Endodermal cell (in vitro differentiated cells): ENCODE measurements at regions not wholly inside any gene's neighbourhood (a gene's known extent, or its start where the extent isn't known, plus 50 kb on each side); places are given as distances from the start of the nearest gene placed in this dataset.

Experiments used
- DNase-seq: peaks from one replicate; pipeline ENCODE4 v3.0.0-alpha.2; 2017
- H3K27ac ChIP-seq: 2 replicates; pipeline ENCODE4 v1.5.1; 2013; ENCODE audit warnings: mild to moderate bottlenecking, low read depth, low read length, moderate library complexity
- H3K27me3 ChIP-seq: 2 replicates; pipeline ENCODE4 v1.6.1; 2013; ENCODE audit warnings: mild to moderate bottlenecking, low read length, moderate library complexity; ENCODE audit not compliant: insufficient read depth, control insufficient read depth, poor library complexity, severe bottlenecking
- H3K36me3 ChIP-seq: 2 replicates; pipeline ENCODE4 v1.7.0; 2013; ENCODE audit warnings: mild to moderate bottlenecking, low read length, moderate library complexity; ENCODE audit not compliant: control insufficient read depth, insufficient read depth
- H3K4me1 ChIP-seq: one replicate; pipeline ENCODE4 v1.7.0; 2013; ENCODE audit warnings: low read length; ENCODE audit not compliant: control insufficient read depth, insufficient read depth
- H3K4me3 ChIP-seq: 2 replicates; pipeline ENCODE4 v1.5.1; 2013; ENCODE audit warnings: mild to moderate bottlenecking, low read length, moderate library complexity
- H3K9ac ChIP-seq: 2 replicates; pipeline ENCODE4 v1.6.1; 2013; ENCODE audit warnings: mild to moderate bottlenecking, low read length, moderate library complexity; ENCODE audit not compliant: poor library complexity, severe bottlenecking; ENCODE audit errors: extremely low read depth
- H3K9me3 ChIP-seq: 2 replicates; pipeline ENCODE4 v1.6.1; 2013; ENCODE audit warnings: mild to moderate bottlenecking, low read length, moderate library complexity; ENCODE audit not compliant: control insufficient read depth
- H3K27ac Mint-ChIP-seq: 2 replicates; pipeline ENCODE4 v1.8.0; 2020; ENCODE audit warnings: mixed read lengths
- H3K27me3 Mint-ChIP-seq: 2 replicates; pipeline ENCODE4 v1.8.0; 2021; ENCODE audit warnings: mild to moderate bottlenecking, mixed read lengths; ENCODE audit not compliant: insufficient read depth
- H3K36me3 Mint-ChIP-seq: 2 replicates; pipeline ENCODE4 v1.8.0; 2020; ENCODE audit warnings: low read depth, mixed read lengths
- H3K4me1 Mint-ChIP-seq: 2 replicates; pipeline ENCODE4 v1.8.0; 2020; ENCODE audit warnings: mixed read lengths
- H3K4me3 Mint-ChIP-seq: 2 replicates; pipeline ENCODE4 v1.8.0; 2020; ENCODE audit warnings: mild to moderate bottlenecking, moderate library complexity, mixed read lengths
- H3K9me3 Mint-ChIP-seq: 2 replicates; pipeline ENCODE4 v1.8.0; 2020; ENCODE audit warnings: mild to moderate bottlenecking, mixed read lengths
- CTCF ChIP-seq: fragments of 200-600 bp; sonication (generic); conservative IDR thresholded peaks from 2 replicates; pipeline ENCODE4 v1.5.0; 2021; ENCODE audit warnings: antibody characterized with exemption, mild to moderate bottlenecking
- WGBS, 2 experiments: methylation state at CpG; one replicate each; pipeline versions ENCODE4 v1.1.5 to v1.1.7; 2013; ENCODE audit warnings: missing lambda C conversion rate in 2 of 2, mixed read lengths in 1 of 2; ENCODE audit not compliant: insufficient coverage in 1 of 2, insufficient read length in 1 of 2; 5-methylcytosine and 5-hydroxymethylcytosine counted together

DNA sequence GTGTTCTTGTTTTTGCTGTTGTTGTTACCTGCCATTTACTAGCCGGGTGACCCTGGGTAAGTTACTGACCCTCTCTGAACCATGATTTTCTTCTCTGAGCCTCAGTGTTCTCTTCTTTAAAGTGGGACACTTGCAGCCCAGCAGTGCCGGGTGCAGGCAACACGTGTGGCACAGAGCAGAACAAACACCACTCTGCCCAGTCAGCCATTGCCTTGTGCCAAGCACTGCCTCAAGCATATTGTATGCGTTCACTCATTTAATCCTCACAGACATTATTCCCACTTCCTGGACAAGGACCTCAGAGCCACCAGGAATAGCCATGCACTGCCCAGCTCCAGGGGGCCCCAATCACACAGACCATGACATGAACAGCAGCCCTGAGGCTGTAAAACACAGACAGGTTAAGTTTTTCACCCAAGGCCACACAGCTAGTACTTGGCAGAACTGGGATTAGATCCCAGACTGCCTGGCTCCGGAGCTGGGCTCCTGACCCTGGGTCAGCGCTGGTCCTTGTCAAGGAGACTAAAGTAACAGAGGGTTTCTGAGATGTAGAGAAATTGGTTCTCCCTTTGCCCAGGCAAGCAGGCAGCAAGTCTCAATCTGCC lies 74.0 kb upstream of the PTPN1 start:
- Histone ChIP-seq H3K4me3 (no peak overlapping the region), H3K9me3 (no peaks in the 10 kb centered on the region), H3K9ac (no peak overlapping the region), H3K27ac (no peak overlapping the region), H3K36me3 (no peaks in the 10 kb centered on the region), H3K4me1 (no peaks in the 10 kb centered on the region), H3K27me3 (no peaks in the 10 kb centered on the region)
- no peaks in the 10 kb centered on the region for H3K27me3 Mint-ChIP-seq
- DNase-seq = no peak
- no peaks in the 10 kb centered on the region for H3K36me3 Mint-ChIP-seq
- H3K27ac Mint-ChIP-seq = no peak overlapping the region
- 88 to 94% methylated on average over 4 to 6 of the region's 6 CpGs for WGBS, 2 experiments
- no peak for TF ChIP-seq CTCF
- H3K4me1 Mint-ChIP-seq = peaks cover 11% of the 10 kb centered on the region
- no peaks in the 10 kb centered on the region for H3K9me3 Mint-ChIP-seq
- H3K4me3 Mint-ChIP-seq = no peak overlapping the region

DNA sequence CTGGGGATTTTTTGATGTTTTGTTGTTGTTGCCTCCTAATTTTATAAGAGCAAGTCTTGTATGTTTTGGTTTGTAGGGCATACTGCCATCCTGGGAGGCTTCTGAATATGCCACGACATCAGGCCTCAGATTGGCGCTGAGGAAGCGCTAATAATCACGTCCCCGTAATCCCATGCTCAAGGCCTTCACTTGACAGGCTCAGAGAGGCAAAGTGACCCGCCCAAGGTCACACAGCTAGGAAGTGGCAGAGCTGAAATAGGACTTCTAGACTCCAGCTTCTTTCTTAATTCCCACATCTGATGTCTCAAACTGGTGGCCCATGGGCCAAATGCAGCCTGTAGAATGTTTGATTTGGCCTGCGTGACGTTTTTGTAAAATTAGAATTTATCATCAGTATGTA lies 73.5 kb upstream of the PTPN1 start:
- Mint-ChIP-seq H3K36me3 (no peaks in the 10 kb centered on the region), H3K4me3 (no peak overlapping the region), H3K4me1 (peaks cover 7% of the 10 kb centered on the region), H3K27ac (no peak overlapping the region), H3K9me3 (no peaks in the 10 kb centered on the region), H3K27me3 (no peaks in the 10 kb centered on the region)
- Histone ChIP-seq H3K27ac (no peak overlapping the region), H3K9me3 (no peaks in the 10 kb centered on the region), H3K4me1 (no peaks in the 10 kb centered on the region), H3K36me3 (no peaks in the 10 kb centered on the region), H3K9ac (no peak overlapping the region), H3K4me3 (no peak overlapping the region), H3K27me3 (no peaks in the 10 kb centered on the region)
- TF ChIP-seq CTCF = no peak
- DNase-seq = no peak
- WGBS, 2 experiments = 85 to 93% methylated on average over 4 to 8 of the region's 8 CpGs

DNA sequence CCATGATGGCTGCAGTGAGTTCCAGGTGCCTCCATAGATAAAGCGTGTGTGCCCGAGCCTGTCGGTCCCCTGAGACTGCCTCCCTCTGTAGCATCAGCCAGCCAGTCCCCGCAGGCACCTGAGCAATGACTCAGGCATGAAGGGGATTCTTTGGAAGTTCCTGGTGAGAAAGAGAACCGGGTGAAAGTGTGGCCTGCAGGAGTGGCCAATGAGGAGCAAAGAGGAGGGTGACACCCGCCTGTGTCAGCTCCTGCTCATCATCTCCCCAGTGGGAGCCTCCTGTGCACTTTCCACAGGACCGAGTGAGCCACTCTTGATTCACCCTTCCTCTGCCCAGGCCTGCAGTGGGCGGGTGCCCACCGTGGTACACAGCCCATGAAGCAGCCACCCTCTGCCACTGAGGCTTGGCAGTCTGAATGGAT lies 71.2 kb upstream of the PTPN1 start:
- DNase-seq = peak; percentile 62
- no peaks in the 10 kb centered on the region for H3K27me3 Mint-ChIP-seq

More for the DNA sequence above, 71.2 kb upstream of the PTPN1 start:
- Histone ChIP-seq H3K4me1 (no peaks in the 10 kb centered on the region), H3K9ac (no peak overlapping the region), H3K9me3 (no peaks in the 10 kb centered on the region), H3K27me3 (no peaks in the 10 kb centered on the region), H3K36me3 (no peaks in the 10 kb centered on the region), H3K4me3 (no peak overlapping the region), H3K27ac (no peak overlapping the region)
- no peak for TF ChIP-seq CTCF
- Mint-ChIP-seq H3K4me3 (no peak overlapping the region), H3K9me3 (no peaks in the 10 kb centered on the region), H3K27ac (no peak overlapping the region), H3K4me1 (peaks cover 1% of the 10 kb centered on the region), H3K36me3 (no peaks in the 10 kb centered on the region)
- WGBS, 2 experiments = 85% methylated on average over 6 to 9 of the region's 9 CpGs
